Nephron progenitor cell (in vitro differentiated cells): ENCODE measurements at regions not wholly inside any gene's neighbourhood (a gene's known extent, or its start where the extent isn't known, plus 50 kb on each side); places are given as distances from the start of the nearest gene placed in this dataset.
"Not testable (repeated sequence)": the region's sequence is repeated elsewhere in the genome, so short reads cannot be mapped to it uniquely, and the experiment has no call there.

Experiments
- DNase-seq: peaks from one replicate; pipeline ENCODE4 v3.0.0; 2021
- H3K27ac Mint-ChIP-seq: 2 replicates; pipeline ENCODE4 v1.8.0; 2021; ENCODE audit warnings: mild to moderate bottlenecking, moderate library complexity, mixed read lengths
- H3K27me3 Mint-ChIP-seq: 2 replicates; pipeline ENCODE4 v1.8.0; 2021; ENCODE audit warnings: mild to moderate bottlenecking, low read depth, mixed read lengths; ENCODE audit not compliant: poor library complexity
- H3K36me3 Mint-ChIP-seq: 2 replicates; pipeline ENCODE4 v1.8.0; 2021; ENCODE audit warnings: low read depth, mixed read lengths
- H3K4me1 Mint-ChIP-seq: 2 replicates; pipeline ENCODE4 v1.8.0; 2021; ENCODE audit warnings: mixed read lengths
- H3K4me3 Mint-ChIP-seq: 2 replicates; pipeline ENCODE4 v1.8.0; 2021; ENCODE audit warnings: mild to moderate bottlenecking, moderate library complexity, mixed read lengths
- H3K9me3 Mint-ChIP-seq: 2 replicates; pipeline ENCODE4 v1.8.0; 2021; ENCODE audit warnings: mild to moderate bottlenecking, moderate library complexity, mixed read lengths
- TF ChIP-seq, protein P1 (sequence below): fragments of 200-600 bp; sonication (generic); IDR thresholded peaks from 2 replicates; pipeline ENCODE4 v1.5.0; 2021; ENCODE audit warnings: antibody characterized with exemption

DNA sequence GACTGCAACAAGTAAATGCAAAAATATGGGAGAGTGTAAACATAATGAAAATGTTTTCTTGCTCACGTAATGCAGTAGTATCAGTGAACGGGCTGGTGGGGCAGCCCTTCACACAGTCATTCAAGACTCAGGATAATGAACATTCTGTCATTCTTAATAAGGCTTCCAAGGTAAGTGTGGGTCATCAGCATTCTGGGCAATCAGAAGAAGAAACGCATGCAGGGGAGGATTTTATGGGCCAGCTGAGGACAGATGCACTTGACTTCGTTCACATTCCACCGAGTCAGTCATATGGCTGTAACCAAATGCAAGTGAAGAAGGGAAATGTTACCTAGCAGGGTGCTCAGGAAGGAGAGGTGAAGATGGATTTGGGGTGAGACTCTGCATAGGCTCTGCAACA, 68.0 kb upstream of the MAP9 start:
- TF ChIP-seq, protein P1, sequence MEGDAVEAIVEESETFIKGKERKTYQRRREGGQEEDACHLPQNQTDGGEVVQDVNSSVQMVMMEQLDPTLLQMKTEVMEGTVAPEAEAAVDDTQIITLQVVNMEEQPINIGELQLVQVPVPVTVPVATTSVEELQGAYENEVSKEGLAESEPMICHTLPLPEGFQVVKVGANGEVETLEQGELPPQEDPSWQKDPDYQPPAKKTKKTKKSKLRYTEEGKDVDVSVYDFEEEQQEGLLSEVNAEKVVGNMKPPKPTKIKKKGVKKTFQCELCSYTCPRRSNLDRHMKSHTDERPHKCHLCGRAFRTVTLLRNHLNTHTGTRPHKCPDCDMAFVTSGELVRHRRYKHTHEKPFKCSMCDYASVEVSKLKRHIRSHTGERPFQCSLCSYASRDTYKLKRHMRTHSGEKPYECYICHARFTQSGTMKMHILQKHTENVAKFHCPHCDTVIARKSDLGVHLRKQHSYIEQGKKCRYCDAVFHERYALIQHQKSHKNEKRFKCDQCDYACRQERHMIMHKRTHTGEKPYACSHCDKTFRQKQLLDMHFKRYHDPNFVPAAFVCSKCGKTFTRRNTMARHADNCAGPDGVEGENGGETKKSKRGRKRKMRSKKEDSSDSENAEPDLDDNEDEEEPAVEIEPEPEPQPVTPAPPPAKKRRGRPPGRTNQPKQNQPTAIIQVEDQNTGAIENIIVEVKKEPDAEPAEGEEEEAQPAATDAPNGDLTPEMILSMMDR = no peak
- Mint-ChIP-seq H3K4me1 (peaks cover 9% of the 10 kb centered on the region), H3K36me3 (no peaks in the 10 kb centered on the region), H3K27me3 (peaks cover 14% of the 10 kb centered on the region), H3K27ac (no peak overlapping the region), H3K9me3 (no peaks in the 10 kb centered on the region), H3K4me3 (no peak overlapping the region)
- no peak for DNase-seq

DNA sequence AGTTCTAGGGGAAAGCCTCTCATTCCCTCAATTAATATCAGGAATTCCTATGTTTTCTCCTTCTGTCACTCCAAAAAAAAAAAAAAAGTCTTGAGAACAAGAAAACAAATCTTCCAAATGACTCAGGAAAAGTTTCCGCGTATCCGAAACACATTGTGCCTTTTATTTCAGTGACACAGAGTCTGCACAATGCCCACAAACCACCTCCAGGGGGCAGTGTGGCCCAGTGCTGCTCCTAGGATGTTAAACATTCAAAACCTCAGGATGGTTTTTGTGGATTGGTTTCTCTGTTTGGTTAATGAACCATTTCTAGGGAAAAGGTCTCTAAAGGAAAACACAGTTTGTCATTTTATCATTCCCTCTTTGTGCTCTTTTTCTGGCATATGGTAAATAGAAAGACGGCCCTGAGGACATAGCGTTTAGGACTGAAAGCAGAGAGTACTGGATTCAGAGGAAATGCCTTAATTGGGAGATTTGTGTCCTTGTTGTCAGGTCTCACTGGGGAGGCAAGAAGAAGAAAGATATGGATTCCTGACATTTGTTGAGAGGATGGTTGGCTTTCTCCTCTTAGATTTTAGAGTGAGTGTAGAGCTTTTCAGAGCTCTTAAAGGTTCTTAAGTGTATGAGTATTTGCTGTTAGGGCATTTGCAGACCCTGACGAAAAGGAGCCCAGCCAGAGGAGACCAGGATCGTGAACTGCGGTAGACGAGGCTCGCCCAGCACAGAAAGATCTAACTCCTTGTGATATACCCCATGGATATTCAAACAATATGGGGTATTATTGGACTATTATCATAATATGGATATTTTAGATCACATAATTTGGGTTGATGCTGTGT, 65.7 kb upstream of the MAP9 start:
- Mint-ChIP-seq H3K4me3 (peak overlapping the region; percentile 0), H3K27ac (no peak overlapping the region), H3K4me1 (peaks cover 9% of the 10 kb centered on the region), H3K27me3 (peaks cover 13% of the 10 kb centered on the region), H3K9me3 (no peaks in the 10 kb centered on the region), H3K36me3 (no peaks in the 10 kb centered on the region)
- TF ChIP-seq, protein P1 = peak; percentile 95
- peak; percentile 86 for DNase-seq

DNA sequence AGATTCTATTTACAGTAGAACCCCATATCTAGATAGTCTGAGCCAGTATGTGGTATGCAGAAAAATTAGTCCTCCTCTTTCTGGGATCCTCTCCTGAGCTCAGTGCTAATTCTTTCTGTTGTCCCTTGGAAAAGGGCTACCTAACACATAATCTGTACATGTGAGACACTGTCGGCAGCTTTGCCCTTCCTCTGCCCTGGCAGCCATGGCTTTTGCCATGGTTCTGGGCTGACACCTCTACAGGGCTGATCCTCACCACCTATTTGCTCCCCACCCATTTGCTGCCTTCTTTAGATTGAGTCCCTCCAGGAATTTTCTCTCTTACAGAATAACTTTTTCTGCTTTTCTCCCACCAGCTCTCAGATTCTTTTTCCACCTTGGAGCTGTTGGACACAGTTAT, 64.7 kb upstream of the MAP9 start:
- Mint-ChIP-seq H3K27ac (peak overlapping the region; percentile 31), H3K4me3 (no peak overlapping the region), H3K27me3 (peaks cover 12% of the 10 kb centered on the region), H3K4me1 (peaks cover 9% of the 10 kb centered on the region), H3K9me3 (no peaks in the 10 kb centered on the region), H3K36me3 (no peaks in the 10 kb centered on the region)
- TF ChIP-seq, protein P1 = no peak
- no peak for DNase-seq

DNA sequence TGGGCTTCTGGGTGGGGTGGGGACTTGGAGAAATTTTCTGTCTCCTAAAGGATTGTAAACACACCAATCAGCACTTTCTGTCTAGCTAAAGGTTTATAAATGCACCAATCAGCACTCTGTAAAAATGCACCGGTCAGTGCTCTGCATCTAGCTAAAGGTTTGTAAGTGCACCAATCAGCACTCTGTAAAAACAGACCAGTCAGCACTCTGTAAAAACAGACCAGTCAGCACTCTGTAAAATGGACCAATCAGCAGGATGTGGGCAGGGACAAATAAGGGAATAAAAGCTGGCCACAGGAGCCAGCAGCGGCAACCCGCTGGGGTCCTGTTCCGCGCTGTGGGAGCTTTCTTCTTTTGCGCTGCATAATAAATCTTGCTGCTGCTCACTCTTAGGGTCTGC, 63.0 kb upstream of the MAP9 start:
- H3K9me3 Mint-ChIP-seq, H3K36me3 Mint-ChIP-seq, H3K4me1 Mint-ChIP-seq, H3K27ac Mint-ChIP-seq, DNase-seq, H3K4me3 Mint-ChIP-seq: not testable (repeated sequence)
- H3K27me3 Mint-ChIP-seq = peaks cover 12% of the 10 kb centered on the region

DNA sequence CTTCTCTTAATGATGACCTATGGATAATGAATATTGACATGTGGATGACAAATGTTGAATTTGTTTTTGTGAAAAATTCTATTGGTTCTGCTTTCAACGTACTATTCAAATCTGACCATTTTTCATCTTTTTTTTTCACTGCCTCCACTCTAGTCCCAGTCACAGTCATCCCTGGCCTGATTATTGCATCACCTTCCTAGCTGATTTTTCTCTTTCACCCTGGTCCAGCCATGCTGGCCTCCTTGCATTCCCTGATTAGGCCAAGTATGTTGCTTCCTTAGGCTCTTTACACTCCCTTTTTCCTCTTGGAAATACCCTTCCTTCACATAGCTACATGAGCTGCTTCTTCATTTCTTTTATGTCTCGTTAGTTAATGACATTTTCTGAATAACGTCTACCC, 58.1 kb upstream of the MAP9 start:
- Mint-ChIP-seq H3K27me3 (peaks cover 3% of the 10 kb centered on the region), H3K27ac (no peak overlapping the region), H3K9me3 (no peaks in the 10 kb centered on the region), H3K4me1 (no peaks in the 10 kb centered on the region), H3K36me3 (no peaks in the 10 kb centered on the region), H3K4me3 (no peak overlapping the region)
- no peak for DNase-seq
- TF ChIP-seq, protein P1 = no peak

DNA sequence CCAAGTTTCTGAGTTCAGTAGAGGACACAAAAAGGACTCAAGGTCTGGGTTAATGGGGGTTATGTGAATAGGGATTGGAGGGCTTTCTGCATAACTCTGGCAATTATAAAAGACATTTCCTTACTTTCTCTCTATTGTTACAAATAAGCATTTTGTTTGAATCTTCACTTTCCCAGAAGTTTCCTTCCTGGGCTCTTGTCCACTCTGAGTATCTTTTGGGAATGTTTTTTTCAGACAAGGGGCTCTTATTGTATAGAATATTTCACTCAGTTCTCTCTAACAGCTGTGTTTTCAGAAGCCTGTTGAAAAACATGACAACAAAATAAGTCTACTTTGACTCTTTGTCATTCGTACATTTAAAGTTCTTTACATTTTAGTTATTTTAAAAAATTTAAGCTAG, 57.6 kb upstream of the MAP9 start:
- no peaks in the 10 kb centered on the region for H3K4me1 Mint-ChIP-seq
- TF ChIP-seq, protein P1 = no peak
- H3K27me3 Mint-ChIP-seq = peaks cover 3% of the 10 kb centered on the region
- H3K27ac Mint-ChIP-seq = no peak overlapping the region
- peaks cover 3% of the 10 kb centered on the region for H3K36me3 Mint-ChIP-seq
- H3K4me3 Mint-ChIP-seq = no peak overlapping the region
- no peak for DNase-seq
- H3K9me3 Mint-ChIP-seq = peaks cover 4% of the 10 kb centered on the region
